ENCODE measurements at regions not wholly inside any gene's neighbourhood (a gene's known extent, or its start where the extent isn't known, plus 50 kb on each side); places are given as distances from the start of the nearest gene placed in this dataset.
A peak's percentile ranks its signal among the peaks of the same experiment; 100 is the strongest.

- ChIA-PET POLR2A (no interaction called here), SMC1A (ENCODE audit: uncharacterized antibody, unreplicated experiment) (no interaction called here), RAD21 (ENCODE audit: unreplicated experiment) (no interaction called here), CTCF (no interaction called here)
- Histone ChIP-seq H3K4me3 (no peak overlapping the region), H3K79me2 (ENCODE audit: control insufficient read depth, insufficient read depth, low read length) (no peaks in the 10 kb centered on the region), H3K9ac (ENCODE audit: control insufficient read depth, insufficient read depth, low read length) (no peak overlapping the region), H3K27me3 (replicated peaks in 1 of 2; ENCODE audit: control insufficient read depth in 2 of 2, insufficient read depth in 2 of 2, low read length in 1 of 2) (no peaks in the 10 kb centered on the region), H3K4me2 (ENCODE audit: control insufficient read depth, insufficient read depth) (no peak overlapping the region), H3K36me3 (ENCODE audit: control insufficient read depth in 2 of 2, insufficient read depth in 2 of 2, low read length in 1 of 2) (no peaks in the 10 kb centered on the region), H3K4me1 (ENCODE audit: control insufficient read depth, insufficient read depth, low read length) (no peaks in the 10 kb centered on the region), H3K27ac (ENCODE audit: control insufficient read depth, insufficient read depth) (no peak overlapping the region), H4K20me1 (ENCODE audit: control insufficient read depth, insufficient read depth) (no peaks in the 10 kb centered on the region), H2AFZ (ENCODE audit: control insufficient read depth, low read depth, low read length) (no peak overlapping the region), H3K9me3 (replicated peaks; ENCODE audit: control insufficient read depth, insufficient read depth, low read length) (no peaks in the 10 kb centered on the region)
- in situ Hi-C loops (cut with MboI): no loop called here
- TF ChIP-seq ZSCAN29 (IDR thresholded peaks at IDR 0.05) (no peak), NFYA (IDR thresholded peaks at IDR 0.05; ENCODE audit: borderline replicate concordance, low read depth, low read length) (no peak), USF1 (IDR thresholded peaks at IDR 0.05; ENCODE audit: borderline replicate concordance, extremely low read length, insufficient read depth, low read depth, low read length) (no peak), FOXM1 (IDR thresholded peaks at IDR 0.05; ENCODE audit: low read depth, low read length) (peak; percentile 62; the same call in 1 of the 2 replicates), RAD51 (IDR thresholded peaks at IDR 0.05) (no peak), NRF1 (conservative IDR thresholded peaks at IDR 0.05; ENCODE audit: low read depth, low read length) (no peak), RUNX3 (IDR thresholded peaks at IDR 0.05; ENCODE audit: low read length) (peak; percentile 42; the same call in 1 of the 2 replicates), JUNB (IDR thresholded peaks at IDR 0.05) (peak; percentile 54; the same call in 1 of the 2 replicates), NFIC (IDR thresholded peaks at IDR 0.05; ENCODE audit: low read depth, low read length) (peak; percentile 61; the same call in 1 of the 2 replicates), HDGF (IDR thresholded peaks at IDR 0.05) (no peak)
- TF ChIP-seq, protein P1, sequence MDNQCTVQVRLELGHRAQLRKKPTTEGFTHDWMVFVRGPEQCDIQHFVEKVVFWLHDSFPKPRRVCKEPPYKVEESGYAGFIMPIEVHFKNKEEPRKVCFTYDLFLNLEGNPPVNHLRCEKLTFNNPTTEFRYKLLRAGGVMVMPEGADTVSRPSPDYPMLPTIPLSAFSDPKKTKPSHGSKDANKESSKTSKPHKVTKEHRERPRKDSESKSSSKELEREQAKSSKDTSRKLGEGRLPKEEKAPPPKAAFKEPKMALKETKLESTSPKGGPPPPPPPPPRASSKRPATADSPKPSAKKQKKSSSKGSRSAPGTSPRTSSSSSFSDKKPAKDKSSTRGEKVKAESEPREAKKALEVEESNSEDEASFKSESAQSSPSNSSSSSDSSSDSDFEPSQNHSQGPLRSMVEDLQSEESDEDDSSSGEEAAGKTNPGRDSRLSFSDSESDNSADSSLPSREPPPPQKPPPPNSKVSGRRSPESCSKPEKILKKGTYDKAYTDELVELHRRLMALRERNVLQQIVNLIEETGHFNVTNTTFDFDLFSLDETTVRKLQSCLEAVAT (IDR thresholded peaks at IDR 0.05): no peak
- FAIRE-seq (no peak), ATAC-seq (peak; percentile 73), DNase-seq (ENCODE audit: low read depth, low spot score) (no peak)
- intact Hi-C loops (cut with micrococcal nuclease; ENCODE audit: unreplicated experiment): loop anchor here (5.0 kb wide), 1 partner anchor 150 kb away; no protein-coding TSS in a partner anchor
- BruUV-seq (replicated peaks): no TSS peak
Observed at GRCh38 chr6:68007717-68008116, 627.4 kb upstream of the ADGRB3 start.
